H1 (cell line): ENCODE measurements at regions not wholly inside any gene's neighbourhood (a gene's known extent, or its start where the extent isn't known, plus 50 kb on each side); places are given as distances from the start of the nearest gene placed in this dataset.

Experiments used
- CTCF ChIA-PET: fragments of 300-600 bp; sonication (Branson Sonifier 250); formaldehyde crosslinking; loops from one replicate; lab custom pipeline; 2021; ENCODE audit not compliant: partially characterized antibody; lab: Charles Lee
- POLR2A ChIA-PET: fragments of 300-600 bp; sonication (Branson Sonifier 250); formaldehyde crosslinking; loops from one replicate; lab custom pipeline; 2021; ENCODE audit warnings: inconsistent platforms; ENCODE audit not compliant: partially characterized antibody; lab: Charles Lee
- DNase-seq, 2 experiments: peaks; one replicate each; pipeline versions ENCODE4 v3.0.0 to v3.0.0-alpha.2; 2010 to 2022; ENCODE audit warnings: low spot score in 2 of 2, low read depth in 1 of 2, mixed read lengths in 1 of 2
- FAIRE-seq: peaks from 2 replicates; lab custom pipeline; 2011; peaks lifted over from hg19 to GRCh38; lab: Jason Lieb, UNC
- H2AFZ ChIP-seq: 2 replicates; pipeline ENCODE4 v1.8.1; 2012; ENCODE audit warnings: low read length, inconsistent platforms
- H2AK5ac ChIP-seq: 2 replicates; pipeline ENCODE4 v1.6.1; 2013; ENCODE audit warnings: low read depth, low read length
- H2BK120ac ChIP-seq: replicated peaks from 2 replicates; pipeline ENCODE3; 2013; ENCODE audit warnings: low read depth, low read length, inconsistent platforms
- H2BK12ac ChIP-seq: 2 replicates; pipeline ENCODE4 v1.6.1; 2013; ENCODE audit warnings: low read depth, low read length
- H2BK15ac ChIP-seq: 2 replicates; pipeline ENCODE4 v1.6.1; 2013; ENCODE audit warnings: low read length
- H2BK20ac ChIP-seq: 2 replicates; pipeline ENCODE4 v1.6.1; 2013; ENCODE audit warnings: low read length
- H2BK5ac ChIP-seq: 2 replicates; pipeline ENCODE4 v1.6.1; 2013; ENCODE audit warnings: low read depth, low read length
- H3K14ac ChIP-seq: 2 replicates; pipeline ENCODE4 v1.6.1; 2013; ENCODE audit warnings: inconsistent platforms; ENCODE audit not compliant: insufficient read length
- H3K18ac ChIP-seq: 2 replicates; pipeline ENCODE4 v1.6.1; 2013; ENCODE audit warnings: low read length; ENCODE audit errors: extremely low read depth
- H3K23ac ChIP-seq: 2 replicates; pipeline ENCODE4 v1.6.1; 2013; ENCODE audit warnings: inconsistent platforms; ENCODE audit not compliant: insufficient read length
- H3K23me2 ChIP-seq: 2 replicates; pipeline ENCODE4 v1.6.1; 2013; ENCODE audit warnings: low read depth, low read length
- H3K27ac ChIP-seq: 2 replicates; pipeline ENCODE4 v1.6.1; 2011; ENCODE audit warnings: low read depth, low read length, inconsistent platforms
- H3K27me3 ChIP-seq, 4 experiments: replicated peaks in 1 of 4; 1 replicate in 1 of 4; 2 replicates in 3 of 4; pipeline versions ENCODE4 v1.6.1 to v1.8.1; 2011 to 2013; ENCODE audit warnings: low read length in 3 of 4, mild to moderate bottlenecking in 3 of 4, inconsistent platforms in 2 of 4, mixed read lengths in 2 of 4, moderate library complexity in 1 of 4; ENCODE audit not compliant: control insufficient read depth in 3 of 4, insufficient read depth in 3 of 4; ENCODE audit errors: extremely low read depth in 1 of 4
- H3K36me3 ChIP-seq, 4 experiments: 2 replicates each; pipeline versions ENCODE4 v1.6.1 to v1.8.1; 2011 to 2013; ENCODE audit warnings: mild to moderate bottlenecking in 4 of 4, low read length in 3 of 4, moderate library complexity in 2 of 4, control low read depth in 1 of 4, inconsistent platforms in 1 of 4; ENCODE audit not compliant: insufficient read depth in 4 of 4, control insufficient read depth in 2 of 4
- H3K4ac ChIP-seq: replicated peaks from 2 replicates; pipeline ENCODE3; 2013; ENCODE audit warnings: low read length, low read depth, mixed read lengths, inconsistent platforms; ENCODE audit not compliant: insufficient read length
- H3K4me1 ChIP-seq, 4 experiments: replicated peaks in 1 of 4; 1 replicate in 1 of 4; 2 replicates in 3 of 4; pipeline versions ENCODE4 v1.6.1 to v1.8.1; 2011 to 2013; ENCODE audit warnings: low read length in 3 of 4, inconsistent platforms in 2 of 4, mixed read lengths in 1 of 4; ENCODE audit not compliant: insufficient read depth in 4 of 4, control insufficient read depth in 3 of 4
- H3K4me2 ChIP-seq, 2 experiments: 2 replicates each; pipeline versions ENCODE4 v1.6.1 to v1.8.1; 2011 to 2013; ENCODE audit warnings: low read depth in 2 of 2, low read length in 2 of 2, control low read depth in 1 of 2, inconsistent platforms in 1 of 2, mild to moderate bottlenecking in 1 of 2; ENCODE audit not compliant: insufficient read depth in 1 of 2
- H3K4me3 ChIP-seq, 4 experiments: fragments of 200-600, 300-600 bp in 1 of 4; sonication (generic), shearing (Covaris generic), sonication (Bioruptor Twin) in 1 of 4; 2 replicates each; pipeline versions ENCODE4 v1.5.1 to v1.8.1; 2011 to 2016; ENCODE audit warnings: low read length in 4 of 4, low read depth in 3 of 4, control low read depth in 2 of 4, inconsistent platforms in 2 of 4, mild to moderate bottlenecking in 2 of 4, mixed read lengths in 1 of 4, moderate library complexity in 1 of 4; ENCODE audit not compliant: insufficient read depth in 2 of 4; ENCODE audit errors: extremely low read depth in 1 of 4
- H3K56ac ChIP-seq: replicated peaks from 2 replicates; pipeline ENCODE3; 2013; ENCODE audit warnings: low read depth, mild to moderate bottlenecking, mixed read lengths, low read length, inconsistent platforms; ENCODE audit not compliant: insufficient read length
- H3K79me1 ChIP-seq: 2 replicates; pipeline ENCODE4 v1.6.1; 2013; ENCODE audit warnings: low read depth, low read length, control low read depth
- H3K79me2 ChIP-seq, 2 experiments: 2 replicates each; pipeline versions ENCODE4 v1.6.1 to v1.8.1; 2012 to 2013; ENCODE audit warnings: low read length in 2 of 2, mild to moderate bottlenecking in 2 of 2, inconsistent platforms in 1 of 2; ENCODE audit not compliant: insufficient read depth in 2 of 2, control insufficient read depth in 1 of 2
- H3K9ac ChIP-seq, 4 experiments: replicated peaks in 1 of 4; 1 replicate in 1 of 4; 2 replicates in 3 of 4; pipeline versions ENCODE4 v1.6.1 to v1.8.1; 2011 to 2013; ENCODE audit warnings: low read depth in 3 of 4, low read length in 3 of 4, control low read depth in 2 of 4, mild to moderate bottlenecking in 2 of 4, moderate library complexity in 2 of 4, inconsistent platforms in 1 of 4; ENCODE audit errors: extremely low read depth in 1 of 4
- H3K9me3 ChIP-seq, 2 experiments: 2 replicates each; pipeline versions ENCODE4 v1.6.1 to v1.8.1; 2012 to 2013; ENCODE audit warnings: mild to moderate bottlenecking in 2 of 2, moderate library complexity in 2 of 2, control low read depth in 1 of 2, inconsistent platforms in 1 of 2, low read depth in 1 of 2, low read length in 1 of 2, mixed read lengths in 1 of 2; ENCODE audit not compliant: insufficient read depth in 2 of 2
- H4K20me1 ChIP-seq, 2 experiments: replicated peaks in 1 of 2; 2 replicates each; pipeline versions ENCODE3 to v1.8.1; 2011 to 2013; ENCODE audit warnings: inconsistent platforms in 2 of 2, low read length in 2 of 2, mild to moderate bottlenecking in 1 of 2; ENCODE audit not compliant: insufficient read depth in 2 of 2, control insufficient read depth in 1 of 2
- H4K5ac ChIP-seq: 2 replicates; pipeline ENCODE4 v1.6.1; 2013; ENCODE audit warnings: low read length, low read depth, mixed read lengths, inconsistent platforms; ENCODE audit not compliant: insufficient read length
- H4K8ac ChIP-seq: 2 replicates; pipeline ENCODE4 v1.8.0; 2013; ENCODE audit warnings: mild to moderate bottlenecking, moderate library complexity, low read length, inconsistent platforms; ENCODE audit not compliant: insufficient read depth; ENCODE audit errors: extremely low read depth
- H4K91ac ChIP-seq: replicated peaks from 2 replicates; pipeline ENCODE3; 2013; ENCODE audit warnings: low read length, mixed read lengths, inconsistent platforms; ENCODE audit not compliant: insufficient read length
- ATF2 ChIP-seq: IDR thresholded peaks from 2 replicates; pipeline ENCODE4 v1.6.1; 2012; ENCODE audit warnings: low read length, inconsistent platforms
- CTBP2 ChIP-seq: IDR thresholded peaks from 2 replicates; pipeline ENCODE4 v1.7.0; 2011; ENCODE audit warnings: borderline replicate concordance, mild to moderate bottlenecking, moderate library complexity, mixed read lengths, low read length; ENCODE audit not compliant: insufficient read depth, insufficient read length
- KDM5A ChIP-seq: fragments of 200-600 bp; IDR thresholded peaks from 2 replicates; pipeline ENCODE4 v1.7.1; 2012; ENCODE audit warnings: mild to moderate bottlenecking, low read length, inconsistent platforms, mixed read lengths
- TAF1 ChIP-seq: IDR thresholded peaks from 2 replicates; pipeline ENCODE4 v1.6.1; 2011; ENCODE audit warnings: mild to moderate bottlenecking, low read depth, low read length
- WGBS, 2 experiments: shearing (Covaris generic) in 1 of 2; methylation state at CpG; one replicate each; pipeline versions ENCODE4 v1.1.6 to v1.1.7; 2013 to 2015; ENCODE audit warnings: low lambda C conversion rate in 2 of 2, mixed read lengths in 2 of 2, inconsistent platforms in 1 of 2, low coverage in 1 of 2, missing lambda C conversion rate in 1 of 2; ENCODE audit not compliant: insufficient replicate concordance in 2 of 2, insufficient coverage in 1 of 2, insufficient read length in 1 of 2; ENCODE audit errors: extremely low coverage in 1 of 2, missing lambda C conversion rate in 1 of 2; 5-methylcytosine and 5-hydroxymethylcytosine counted together

- WGBS, 2 experiments = 91% methylated on average over 1 of the region's 1 CpG; no CpG with 5 or more reads in 1 of the 2 experiments
- Histone ChIP-seq H2BK12ac (no peak overlapping the region), H3K4me1 (peaks cover 0 to 7% (median 0%) of the 10 kb centered on the region in 4 experiments; a peak in 1 of 7 replicates), H3K4me3 (no peak overlapping the region), H3K23me2 (no peaks in the 10 kb centered on the region), H3K14ac (no peak overlapping the region), H3K4ac (no peak overlapping the region), H2BK20ac (no peak overlapping the region), H4K91ac (no peak overlapping the region), H2BK5ac (no peak overlapping the region), H4K20me1 (no peaks in the 10 kb centered on the region), H3K27me3 (peaks cover 0 to 1% (median 0%) of the 10 kb centered on the region in 4 experiments; a peak in 1 of 7 replicates), H2BK15ac (no peak overlapping the region), H4K5ac (no peak overlapping the region), H2AK5ac (no peak overlapping the region), H3K18ac (no peak overlapping the region), H3K79me1 (no peaks in the 10 kb centered on the region), H3K9ac (no peak overlapping the region), H3K27ac (no peak overlapping the region), H4K8ac (no peak overlapping the region), H3K56ac (no peak overlapping the region), H2BK120ac (no peak overlapping the region), H3K23ac (no peak overlapping the region), H3K4me2 (no peak overlapping the region), H3K79me2 (no peaks in the 10 kb centered on the region), H3K9me3 (peaks cover 0 to 3% of the 10 kb centered on the region in 2 experiments; a peak in 2 of 4 replicates), H2AFZ (no peak overlapping the region), H3K36me3 (no peaks in the 10 kb centered on the region)
- FAIRE-seq (no peak), DNase-seq (no peak)
- ChIA-PET POLR2A (no interaction called here), CTCF (interaction anchor here (0.6 kb wide), 1 partner anchor 489 kb away, joined by 3 read pairs; no protein-coding TSS in a partner anchor)
- TF ChIP-seq KDM5A = no peak
- no peak for TF ChIP-seq CTBP2
- no peak for TF ChIP-seq TAF1
- no peak for TF ChIP-seq ATF2
These were observed 995.3 kb upstream of the LRRTM1 start for GRCh38 chr2:81299841-81300240.
